GM21825 (cell line): ENCODE measurements at regions not wholly inside any gene's neighbourhood (a gene's known extent, or its start where the extent isn't known, plus 50 kb on each side); places are given as distances from the start of the nearest gene placed in this dataset.

Experiments
- ATAC-seq: cut with Tn5 transposase; IDR thresholded peaks from one replicate; pipeline ENCODE4 v1.9.1; 2021; ENCODE audit warnings: mild to moderate bottlenecking, moderate library complexity; ENCODE audit not compliant: unreplicated experiment

DNA sequence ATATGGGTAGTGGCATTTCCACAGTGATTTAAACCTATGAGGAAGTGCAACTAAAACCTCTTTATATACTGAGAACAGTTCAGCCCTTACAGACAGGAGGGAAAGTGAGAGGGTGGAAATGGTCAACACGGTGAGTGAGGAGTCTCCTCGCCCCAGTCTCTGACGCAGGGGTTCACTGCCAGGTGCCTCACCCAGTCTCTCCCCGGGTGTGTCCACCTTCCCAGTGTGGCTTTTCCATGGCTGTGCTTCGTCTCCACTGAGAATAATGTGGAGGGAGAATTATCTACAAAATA is 116.6 kb upstream of the TOP3B start:
- no peak for ATAC-seq

DNA sequence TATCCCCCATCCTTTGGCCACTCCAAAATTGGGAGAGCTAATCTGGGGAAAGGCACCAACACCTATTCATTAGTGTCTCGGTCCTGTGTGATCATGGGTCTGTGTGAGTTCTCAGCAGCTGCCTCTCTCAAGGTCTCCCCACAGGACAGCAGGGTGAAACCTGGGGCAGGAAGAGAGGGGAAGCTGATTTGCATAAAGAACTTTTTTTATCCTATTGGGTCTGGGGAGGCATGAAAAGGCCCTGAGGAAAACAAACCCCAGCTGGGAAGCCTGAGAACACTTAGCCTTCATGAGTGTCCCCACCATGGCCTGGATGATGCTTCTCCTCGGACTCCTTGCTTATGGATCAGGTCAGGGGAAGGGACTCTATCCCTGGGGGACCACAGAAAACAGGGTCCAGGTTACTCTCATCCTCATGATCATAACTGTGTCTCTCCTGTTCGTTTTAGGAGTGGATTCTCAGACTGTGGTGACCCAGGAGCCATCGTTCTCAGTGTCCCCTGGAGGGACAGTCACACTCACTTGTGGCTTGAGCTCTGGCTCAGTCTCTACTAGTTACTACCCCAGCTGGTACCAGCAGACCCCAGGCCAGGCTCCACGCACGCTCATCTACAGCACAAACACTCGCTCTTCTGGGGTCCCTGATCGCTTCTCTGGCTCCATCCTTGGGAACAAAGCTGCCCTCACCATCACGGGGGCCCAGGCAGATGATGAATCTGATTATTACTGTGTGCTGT is 116.0 kb upstream of the TOP3B start:
- no peak for ATAC-seq

DNA sequence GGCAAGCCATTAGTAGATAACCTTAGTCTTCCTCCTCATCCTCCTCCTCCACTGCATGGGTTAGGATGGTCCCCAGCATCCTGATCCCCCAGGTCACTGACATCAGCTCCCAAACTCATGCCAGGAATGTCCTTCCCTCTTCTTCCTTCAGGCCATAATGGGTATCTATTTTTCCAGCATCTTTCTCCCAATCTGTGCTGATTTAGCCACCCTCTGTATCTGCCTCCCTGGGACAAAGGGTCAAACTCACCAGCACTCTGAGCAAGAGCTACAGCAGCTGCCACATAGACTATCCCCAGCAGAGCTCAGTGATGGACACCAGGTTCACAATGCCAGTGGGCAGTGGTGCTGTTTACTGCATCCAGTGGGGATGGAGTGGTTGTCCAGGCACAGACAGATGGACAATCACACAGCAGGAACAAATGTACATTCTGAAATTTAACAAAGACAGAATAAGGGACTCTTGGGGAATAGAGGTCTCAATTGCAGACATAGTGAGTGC is 115.2 kb upstream of the TOP3B start:
- ATAC-seq: no peak

DNA sequence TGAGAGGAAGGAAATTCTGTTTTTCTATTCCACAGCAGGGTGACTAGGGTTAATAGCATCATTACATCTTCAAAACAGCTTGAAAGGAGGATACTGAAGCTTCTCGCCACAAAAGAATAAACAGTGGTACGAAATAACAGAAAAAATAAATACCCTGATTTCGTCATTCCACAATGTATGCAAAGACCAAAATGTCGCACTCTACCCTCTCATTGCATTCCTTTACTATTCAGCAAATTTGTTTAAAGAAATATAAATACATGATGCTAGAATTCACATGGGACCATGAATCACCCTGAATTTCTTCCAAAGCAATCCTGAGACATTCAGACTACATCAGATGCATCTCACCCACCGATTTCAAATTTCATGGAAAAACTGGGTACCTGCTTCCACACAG is 112.3 kb upstream of the TOP3B start:
- no peak for ATAC-seq

DNA sequence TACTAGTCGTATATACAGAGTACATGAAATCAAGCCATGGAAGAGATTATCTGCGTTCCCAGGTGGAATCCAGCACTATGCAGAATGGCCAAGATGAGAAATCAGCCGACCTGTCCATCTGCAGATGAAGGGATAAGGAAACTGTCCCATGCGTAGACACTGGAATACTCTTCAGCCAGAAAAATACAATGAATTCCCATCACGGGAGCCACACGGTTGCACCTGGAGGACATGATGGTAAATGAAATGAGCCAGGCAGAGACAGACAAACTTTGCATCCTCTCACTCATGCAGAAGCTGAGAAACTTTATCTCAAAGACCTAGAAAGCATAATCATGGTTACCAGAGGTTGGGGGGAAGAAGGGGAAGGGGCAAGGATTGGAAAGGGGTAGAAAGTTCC is 111.9 kb upstream of the TOP3B start:
- ATAC-seq: no peak

DNA sequence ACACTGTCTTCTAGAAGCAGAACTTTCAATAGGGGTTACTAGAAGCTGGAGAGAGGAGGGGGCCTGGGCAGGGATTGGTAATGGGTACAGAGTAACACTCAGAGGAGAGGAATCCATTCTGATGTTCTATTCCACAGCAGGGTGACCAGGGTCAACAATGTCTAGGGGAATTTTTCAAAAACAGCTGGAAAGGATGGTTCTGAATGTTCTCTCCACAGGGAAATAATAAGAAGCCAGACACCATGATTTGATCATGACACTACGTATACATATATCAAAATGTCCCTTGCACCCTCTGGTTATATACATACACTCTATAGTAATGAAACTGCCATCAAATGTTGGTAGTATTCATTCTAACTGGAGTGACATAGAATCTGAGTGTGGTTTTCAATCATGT is 111.2 kb upstream of the TOP3B start:
- no peak for ATAC-seq

DNA sequence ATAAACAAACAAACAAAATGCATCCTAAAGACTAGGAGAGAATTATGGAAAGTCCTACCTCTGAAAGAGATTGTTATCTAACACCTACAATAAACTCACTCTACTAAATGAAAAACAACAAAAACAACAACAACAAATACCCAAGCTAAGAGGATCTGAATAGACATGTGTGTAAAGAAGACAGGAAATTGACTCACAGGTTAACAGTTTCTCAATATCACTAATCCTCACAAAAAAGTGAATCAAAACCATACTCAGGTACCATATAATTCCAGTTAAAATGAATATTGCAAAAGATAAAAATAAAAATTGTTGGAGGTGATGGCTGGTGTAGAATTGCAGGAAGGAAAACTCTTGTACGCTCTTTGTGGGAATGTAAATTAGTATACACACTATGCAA is 110.4 kb upstream of the TOP3B start:
- ATAC-seq: no peak

DNA sequence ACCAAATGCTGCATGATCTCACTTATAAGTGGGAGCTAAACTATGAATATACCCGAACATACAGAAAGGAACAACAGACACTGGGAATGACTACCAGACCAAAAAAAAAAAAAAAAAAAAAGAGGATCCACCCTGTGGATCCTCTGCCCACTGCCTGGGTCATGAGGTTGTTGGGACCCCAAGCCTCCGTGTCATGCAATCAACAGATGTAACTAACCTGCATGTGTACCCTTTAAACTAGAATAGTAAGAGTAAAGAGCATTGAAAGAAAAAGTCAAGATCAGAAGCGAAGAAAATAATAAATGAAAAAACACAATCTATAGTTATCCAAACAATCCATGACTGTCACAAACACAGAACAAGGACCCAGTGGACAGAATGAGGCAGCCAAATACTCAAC is 109.5 kb upstream of the TOP3B start:
- no peak for ATAC-seq

DNA sequence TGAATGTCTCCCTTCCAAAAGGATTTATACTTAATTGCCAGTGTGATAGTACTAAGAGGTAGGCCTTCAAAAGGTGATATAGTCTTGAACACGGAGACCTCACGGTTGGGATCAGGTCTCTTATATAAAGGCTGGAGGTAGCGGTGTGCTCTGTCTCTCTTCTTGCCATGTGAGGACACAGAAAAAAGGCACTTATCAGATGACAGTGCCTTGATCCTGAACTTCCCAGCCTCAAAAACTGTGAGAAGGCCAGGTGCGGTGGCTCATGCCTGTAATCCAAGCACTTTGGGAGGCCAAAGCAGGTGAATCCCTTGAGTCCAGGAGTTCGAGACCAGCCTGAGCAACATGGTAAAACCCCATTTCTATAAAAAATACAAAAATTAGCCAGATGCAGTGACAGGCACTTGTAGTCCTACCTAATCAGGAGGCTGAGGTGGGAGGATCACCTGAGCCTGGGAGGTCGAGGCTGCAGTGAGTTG is 108.9 kb upstream of the TOP3B start:
- no peak for ATAC-seq

DNA sequence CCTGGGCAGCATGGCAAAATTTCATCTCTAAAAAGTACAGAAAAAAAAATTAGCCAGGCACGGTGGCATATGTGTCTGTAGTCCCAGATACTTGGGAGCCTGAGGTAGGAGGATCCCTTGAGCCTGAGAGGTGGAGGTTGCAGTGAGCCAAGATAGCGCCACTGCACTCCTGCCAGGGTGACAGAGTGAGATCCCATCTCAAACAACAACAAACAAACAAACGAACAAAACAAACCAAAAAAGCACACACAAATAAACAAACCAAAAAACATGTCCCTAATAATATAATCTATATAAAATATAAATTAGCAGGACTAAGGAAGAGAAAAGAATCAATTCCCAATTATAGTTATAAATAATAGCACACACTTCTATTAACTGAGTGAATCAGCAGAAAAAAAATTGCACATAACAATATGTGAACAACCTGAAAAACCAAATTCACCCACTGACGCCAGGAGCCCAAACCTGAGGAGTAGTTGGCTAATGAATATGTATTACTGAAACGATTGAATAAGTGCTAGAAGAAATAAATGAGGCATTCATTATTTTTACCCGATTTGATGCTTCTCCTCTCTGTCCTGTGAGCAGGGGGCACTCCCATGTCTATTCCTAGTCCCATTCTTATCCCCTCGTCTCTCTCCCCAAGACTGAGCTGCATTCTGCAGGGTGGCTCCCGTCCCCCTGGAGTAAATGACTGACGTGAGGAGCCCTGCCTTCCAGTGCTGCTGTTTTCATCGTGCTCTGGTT is 108.2 kb upstream of the TOP3B start:
- ATAC-seq: no peak

DNA sequence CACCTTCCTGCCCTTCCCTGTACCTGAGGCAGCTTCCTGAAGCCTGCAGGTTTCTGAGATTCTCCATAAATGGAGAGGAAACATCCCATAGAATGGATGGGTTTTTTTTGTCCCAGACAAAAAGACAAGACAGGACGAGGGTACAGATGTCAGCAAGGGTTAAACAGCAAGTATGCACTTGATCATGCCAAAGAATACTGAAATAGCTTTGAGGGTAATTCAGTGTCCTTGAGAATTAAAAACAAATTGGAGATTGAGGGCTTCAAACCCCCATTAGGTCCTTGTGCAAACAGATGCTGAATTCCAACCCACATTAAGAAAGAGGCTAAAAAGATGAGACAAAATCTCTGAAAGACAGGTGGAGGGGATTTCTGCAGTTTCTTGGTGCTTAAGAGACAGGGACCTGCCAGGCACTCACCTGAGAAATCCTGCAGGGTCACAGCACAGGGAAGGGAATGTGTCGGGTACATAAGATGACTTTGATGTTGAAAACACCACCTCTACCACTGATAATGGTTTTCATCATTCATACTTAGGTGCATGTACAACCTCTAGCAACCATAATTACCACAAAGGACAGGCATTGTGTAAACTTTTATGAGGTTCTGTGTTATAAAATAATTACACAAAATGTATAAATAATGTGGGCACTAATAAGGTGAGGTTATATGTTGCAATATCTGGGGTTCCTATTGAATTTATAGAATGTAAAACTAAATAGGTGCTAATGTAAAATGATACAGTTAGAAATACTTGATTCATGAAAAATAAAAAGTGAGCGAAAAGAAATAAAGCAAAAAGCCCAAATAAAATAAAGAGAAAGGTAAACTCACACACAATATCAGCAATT is 107.1 kb upstream of the TOP3B start:
- no peak for ATAC-seq

DNA sequence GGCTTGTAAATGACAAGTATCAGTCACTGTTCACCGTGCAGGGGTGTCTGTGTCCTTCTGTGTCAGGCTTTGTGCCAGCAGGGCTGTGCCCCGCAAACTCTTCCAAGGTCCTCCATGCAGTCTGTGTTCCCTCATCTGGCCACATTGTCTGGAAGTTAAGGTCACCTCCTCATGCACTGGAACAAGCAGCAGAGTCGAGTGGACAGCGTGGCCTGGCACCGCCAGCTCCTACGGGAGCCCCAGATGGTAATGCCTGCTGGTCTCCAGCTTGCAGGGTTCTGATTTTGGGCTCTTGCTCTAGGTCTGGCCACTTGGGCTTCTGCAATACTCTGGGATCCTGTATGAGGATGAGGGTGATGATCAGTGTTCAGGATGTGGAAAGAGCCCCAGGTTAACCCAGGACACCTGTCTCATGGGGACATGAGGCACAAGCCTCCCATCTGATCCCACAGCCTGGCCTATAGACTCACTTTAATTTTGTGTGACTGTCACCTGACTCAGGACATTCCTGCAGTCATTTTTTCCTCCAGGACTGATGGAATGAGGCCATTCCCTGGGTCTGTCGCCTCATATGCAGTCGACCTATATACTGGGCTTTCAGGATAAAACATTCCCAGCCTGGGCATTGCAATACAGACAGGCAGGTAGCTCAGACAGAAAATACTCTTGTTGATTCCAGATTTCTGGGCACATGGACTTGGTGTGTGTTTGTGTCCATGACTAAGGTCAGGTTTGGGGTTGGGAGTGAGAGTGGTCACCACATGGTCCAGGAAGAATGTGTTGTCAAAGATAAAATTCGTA is 106.3 kb upstream of the TOP3B start:
- ATAC-seq: no peak

DNA sequence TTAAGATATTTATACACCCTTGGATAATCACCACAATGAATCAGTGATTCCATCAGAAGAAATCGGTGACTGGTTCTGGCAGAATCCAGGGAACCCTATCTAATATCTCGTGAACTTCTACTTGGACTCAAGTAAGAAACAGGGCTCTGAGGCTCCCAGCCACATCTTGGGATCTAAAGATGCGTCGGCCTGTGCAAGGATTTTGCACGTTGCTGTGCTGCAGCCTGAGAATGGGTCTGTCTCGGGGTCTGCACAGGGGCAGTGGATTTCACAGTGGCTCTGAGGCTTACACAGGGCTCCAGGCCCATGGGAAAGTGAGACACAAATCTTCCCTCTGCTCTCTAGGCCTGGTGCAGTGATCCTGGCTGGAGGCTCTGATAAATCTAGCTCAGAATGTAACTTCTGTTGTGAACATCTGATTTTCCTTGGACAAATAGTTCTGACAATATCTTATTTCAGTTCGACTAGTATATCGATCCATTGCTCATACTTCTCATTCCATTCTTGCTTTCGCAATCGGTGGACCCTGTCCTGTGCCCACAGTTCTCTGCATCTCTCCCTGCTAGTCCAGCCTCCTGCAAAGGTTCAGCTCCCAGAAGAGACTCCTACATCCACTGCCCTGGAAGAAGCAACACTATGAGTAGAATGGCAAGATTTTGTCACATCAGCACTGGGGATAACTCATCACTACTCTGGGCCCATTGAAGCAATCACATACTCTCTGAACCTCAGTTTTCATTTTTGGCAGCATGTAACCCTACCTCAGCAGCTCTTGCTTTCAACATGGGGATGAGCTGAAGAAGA is 105.5 kb upstream of the TOP3B start:
- ATAC-seq: no peak

DNA sequence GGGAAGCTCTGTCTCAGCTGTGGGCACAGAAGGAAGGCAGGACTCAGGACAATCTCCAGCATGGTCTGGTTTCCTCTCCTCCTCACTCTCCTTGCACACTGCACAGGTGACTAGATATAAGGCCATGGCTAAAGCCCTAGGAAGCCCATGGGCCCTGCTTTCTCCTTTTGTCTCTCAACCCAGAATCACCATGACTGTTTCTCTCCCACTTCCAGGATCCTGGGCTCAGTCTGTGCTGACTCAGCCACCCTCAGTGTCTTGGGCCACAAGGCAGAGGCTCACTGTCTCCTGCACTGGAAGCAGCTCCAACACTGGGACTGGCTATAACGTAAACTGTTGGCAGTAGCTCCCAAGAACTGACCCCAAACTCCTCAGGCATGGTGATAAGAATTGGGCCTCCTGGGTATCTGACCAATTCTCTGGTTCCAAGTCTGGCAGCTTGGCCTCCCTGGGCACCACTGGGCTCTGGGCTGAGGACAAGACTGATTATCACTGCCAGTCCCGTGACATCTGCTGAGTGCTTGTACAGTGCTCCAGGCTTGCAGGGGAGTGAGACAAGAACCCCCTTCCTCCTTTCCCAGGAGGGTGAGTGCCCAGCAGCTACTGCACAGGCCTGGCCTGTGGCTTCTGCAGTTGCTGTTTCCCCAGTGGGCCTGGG is 104.0 kb upstream of the TOP3B start:
- ATAC-seq: no peak

DNA sequence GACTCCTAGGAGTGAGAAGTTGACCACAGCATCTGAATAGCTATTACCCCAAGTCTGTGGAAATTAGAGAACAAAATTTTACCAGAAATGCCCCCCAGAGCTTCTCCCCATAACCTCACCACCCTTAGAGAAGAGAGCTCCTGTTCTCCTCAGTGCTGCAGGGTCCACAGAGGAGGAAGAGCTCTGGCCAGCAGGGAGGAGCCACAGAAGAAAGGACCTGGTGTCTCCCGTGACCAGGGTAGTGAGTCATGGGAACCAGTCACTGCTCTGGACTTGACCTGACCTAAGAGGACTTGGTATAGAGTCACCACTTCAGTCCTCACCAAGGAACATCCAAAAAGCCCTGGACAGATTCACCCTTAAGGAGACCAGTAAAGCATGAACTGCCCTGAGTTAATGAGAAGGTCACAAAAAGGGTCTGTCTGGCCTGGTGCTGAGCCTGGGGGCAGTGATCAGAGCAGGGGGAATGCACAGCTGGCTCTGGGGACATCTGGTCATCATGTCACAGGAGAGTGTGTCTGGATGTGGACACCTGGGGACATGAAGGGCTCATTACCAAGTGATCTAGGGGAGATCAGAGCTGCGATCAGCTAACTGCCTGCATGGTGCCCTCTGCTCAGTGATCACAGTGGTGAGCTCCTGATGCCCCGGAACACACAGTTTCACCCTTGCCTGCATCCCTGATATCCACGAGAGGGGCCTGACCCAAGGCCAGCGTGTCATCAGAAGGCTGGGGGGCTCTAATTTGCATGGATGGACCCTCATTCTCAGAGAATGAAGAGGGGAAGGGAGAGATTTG is 103.3 kb upstream of the TOP3B start:
- ATAC-seq: no peak

DNA sequence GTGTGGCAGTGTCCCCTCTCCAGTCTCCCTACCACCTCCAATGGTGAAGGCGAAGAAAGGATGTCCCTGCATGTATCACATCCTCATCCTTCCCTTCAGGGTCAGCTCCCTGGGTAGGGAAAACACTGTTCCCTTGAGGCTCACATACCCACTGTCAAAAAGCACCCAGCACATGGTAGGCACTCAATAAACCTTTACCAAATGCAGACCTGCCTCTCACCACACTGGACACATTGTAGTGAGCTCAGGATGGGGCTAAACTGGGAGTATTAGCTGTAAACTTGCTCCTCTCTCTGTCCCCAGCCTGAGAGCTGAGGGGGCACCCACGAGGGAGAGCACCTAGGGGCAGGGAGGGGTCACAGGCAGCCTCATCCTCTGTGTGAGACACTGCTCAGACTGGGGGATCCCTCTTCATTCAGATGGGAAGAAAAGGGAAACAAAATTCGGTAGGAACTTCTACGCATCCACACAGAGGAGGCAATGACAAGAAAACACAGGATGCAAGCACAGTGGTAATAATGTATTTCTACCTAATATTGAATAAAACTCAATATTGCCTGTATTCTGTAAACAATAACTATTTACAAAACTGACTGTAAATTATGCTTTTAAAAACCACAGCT is 101.6 kb upstream of the TOP3B start:
- ATAC-seq: no peak

DNA sequence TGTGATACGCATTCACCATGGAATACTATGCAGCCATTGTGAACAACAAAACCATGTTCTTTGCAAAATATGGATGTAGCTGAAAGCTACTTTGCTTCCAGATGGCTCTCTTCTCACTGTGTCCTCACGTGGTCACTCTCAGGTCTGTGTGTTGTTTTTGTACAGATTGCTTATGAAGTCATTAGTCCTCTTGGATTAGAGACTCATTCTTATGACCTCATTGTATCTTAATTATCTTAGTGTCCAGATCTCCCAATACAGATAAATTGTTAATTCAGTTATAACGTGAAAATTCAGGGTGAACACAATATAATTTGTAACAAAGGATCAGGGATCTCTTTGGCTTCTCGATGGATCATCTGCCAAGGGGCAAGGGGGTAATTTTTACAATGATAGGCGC is 100.4 kb upstream of the TOP3B start:
- no peak for ATAC-seq

DNA sequence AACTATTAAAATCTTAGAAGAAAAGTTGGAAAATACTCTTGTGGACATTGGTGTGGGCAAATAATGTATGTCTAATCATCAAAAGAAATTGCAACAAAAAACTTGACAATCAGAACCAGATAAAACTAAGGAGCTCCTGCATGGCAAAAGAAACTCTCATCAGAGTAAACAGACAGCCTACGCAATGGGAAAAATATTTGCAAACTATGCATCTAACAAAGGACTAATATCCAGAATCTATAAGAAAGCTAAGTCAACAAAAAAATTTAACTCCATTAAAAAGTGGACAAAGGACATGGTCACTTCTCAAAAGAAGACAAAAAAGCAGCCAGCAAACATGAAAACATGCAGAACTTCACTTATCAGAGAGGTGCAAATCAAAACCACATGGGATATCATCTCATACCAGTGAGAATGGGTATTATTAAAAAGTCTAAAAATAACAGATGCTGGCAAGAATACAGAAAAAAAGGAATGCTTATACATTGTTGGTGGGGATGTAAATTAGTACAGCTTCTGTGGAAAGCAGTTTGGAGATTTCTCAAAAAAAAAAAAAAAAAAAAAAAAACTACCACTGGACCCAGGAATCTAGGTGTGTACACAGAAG is 99.7 kb upstream of the TOP3B start:
- no peak for ATAC-seq
